MG63 (cell line): ENCODE measurements at regions not wholly inside any gene's neighbourhood (a gene's known extent, or its start where the extent isn't known, plus 50 kb on each side); places are given as distances from the start of the nearest gene placed in this dataset.

ENCODE experiments used
- DNase-seq: peaks from one replicate; pipeline ENCODE4 v3.0.0-alpha.2; 2020
- H3K27me3 ChIP-seq: fragments of 250-450 bp; sonication (Bioruptor Pico); 2 replicates; pipeline ENCODE4 v1.5.1; 2020; ENCODE audit warnings: mild to moderate bottlenecking, moderate library complexity
- H3K36me3 ChIP-seq: fragments of 250-450 bp; sonication (Bioruptor Pico); 2 replicates; pipeline ENCODE4 v1.5.1; 2020; ENCODE audit warnings: mild to moderate bottlenecking, moderate library complexity
- H3K4me3 ChIP-seq: fragments of 250-450 bp; sonication (Bioruptor Pico); 2 replicates; pipeline ENCODE4 v1.5.1; 2020; ENCODE audit warnings: mild to moderate bottlenecking, moderate library complexity
- H3K9me3 ChIP-seq: fragments of 250-450 bp; sonication (Bioruptor Pico); 2 replicates; pipeline ENCODE4 v1.5.1; 2020; ENCODE audit warnings: mild to moderate bottlenecking, moderate library complexity

DNA sequence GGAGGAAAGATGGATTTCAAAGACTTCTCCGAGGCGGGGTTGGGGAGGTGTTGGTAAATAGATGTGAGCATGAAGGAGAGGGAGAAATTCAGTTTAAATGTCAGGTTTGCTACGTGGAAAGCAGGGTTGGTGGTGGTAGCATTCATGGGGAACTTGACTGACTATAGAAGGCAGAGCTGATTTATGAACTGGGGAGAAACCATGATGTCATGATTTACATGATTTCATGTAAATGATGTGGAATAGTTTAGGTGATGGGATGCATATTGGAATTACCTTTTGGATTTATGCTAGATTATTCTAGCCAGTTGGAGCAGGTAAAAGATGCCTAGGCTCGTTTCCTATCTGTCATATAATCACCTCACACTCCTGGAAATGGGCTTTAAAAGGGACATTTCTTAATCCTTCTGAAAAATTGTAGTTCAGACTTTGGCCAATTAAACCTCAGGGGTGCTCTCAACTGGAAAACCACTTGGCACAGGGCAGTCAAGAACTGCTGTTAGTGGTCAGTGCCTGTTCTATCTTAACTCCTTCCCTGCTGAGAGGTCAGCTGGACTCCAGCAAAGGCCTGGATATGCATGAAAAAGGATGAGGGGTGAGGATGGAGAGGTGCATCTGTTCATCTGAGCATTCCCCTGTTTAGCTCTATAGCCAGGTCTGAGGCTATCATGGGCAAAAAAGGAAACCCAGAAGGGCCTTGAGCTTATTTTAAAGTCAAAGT, 50.1 kb upstream of the BASP1 start:
- Histone ChIP-seq H3K36me3 (no peaks in the 10 kb centered on the region), H3K9me3 (no peaks in the 10 kb centered on the region), H3K4me3 (no peak overlapping the region), H3K27me3 (no peaks in the 10 kb centered on the region)
- DNase-seq, result peak; percentile 62
